Heart right ventricle (tissue), 16 donors: ENCODE measurements at regions not wholly inside any gene's neighbourhood (a gene's known extent, or its start where the extent isn't known, plus 50 kb on each side); places are given as distances from the start of the nearest gene placed in this dataset.

Experiments
- ATAC-seq, 8 donors: fragments of 200-7000 bp; cut with Tn5 transposase; one replicate each; pipeline ENCODE4 v1.9.1; 2020; ENCODE audit warnings: mild to moderate bottlenecking in 8 of 8, moderate library complexity in 8 of 8, moderate number of reproducible peaks in 1 of 8
- DNase-seq, 2 donors: peaks; one replicate each; pipeline ENCODE4 v3.0.0-alpha.2; 2020
- H3K27ac ChIP-seq, 10 donors: fragments of 200-600 bp; sonication (generic) in 2 of 10; one replicate each; pipeline versions ENCODE4 v1.5.0 to v1.8.0; 2020 to 2022; ENCODE audit warnings: mild to moderate bottlenecking in 3 of 10
- H3K27me3 ChIP-seq, 7 donors: fragments of 200-600 bp; one replicate each; pipeline ENCODE4 v1.8.0; 2021 to 2022; ENCODE audit warnings: mild to moderate bottlenecking in 2 of 7
- H3K36me3 ChIP-seq, 9 donors: fragments of 200-600 bp; sonication (generic) in 1 of 9; one replicate each; pipeline versions ENCODE4 v1.5.0 to v1.8.0; 2020 to 2022; ENCODE audit warnings: mild to moderate bottlenecking in 2 of 9
- H3K4me1 ChIP-seq, 9 donors: fragments of 200-600 bp; sonication (generic) in 1 of 9; one replicate each; pipeline versions ENCODE4 v1.5.0 to v1.8.0; 2020 to 2022; ENCODE audit warnings: mild to moderate bottlenecking in 4 of 9
- H3K4me3 ChIP-seq, 10 donors: fragments of 200-600 bp; sonication (generic) in 2 of 10; one replicate each; pipeline versions ENCODE4 v1.5.0 to v1.8.0; 2020 to 2022; ENCODE audit warnings: mild to moderate bottlenecking in 7 of 10, moderate library complexity in 2 of 10
- H3K9me3 ChIP-seq, 11 donors: fragments of 200-600 bp in 10 of 11; sonication (generic) in 2 of 11; one replicate each; pipeline versions ENCODE4 v1.5.0 to v1.8.0; 2013 to 2022; ENCODE audit warnings: mild to moderate bottlenecking in 2 of 11, control low read depth in 1 of 11, moderate library complexity in 1 of 11
- WGBS, 2 donors: extraction: QIAGEN DNeasy Blood & Tissue Kit; methylation state at CpG; one replicate each; pipeline ENCODE4 v1.1.7; 2013; ENCODE audit warnings: inconsistent platforms in 1 of 2; 5-methylcytosine and 5-hydroxymethylcytosine counted together
- intact Hi-C, 10 donors: fragments of 100-400 bp; cut with DNase I; formaldehyde crosslinking; loops; one replicate each; pipeline versions ENCODE4 v1.11.1 to v1.14.2; 2022
- TF ChIP-seq, protein P1 (sequence below), 9 donors: fragments of 200-600 bp; sonication (generic) in 2 of 9; IDR thresholded peaks; one replicate each; pipeline versions ENCODE4 v1.5.0 to v1.8.0; 2021 to 2022; ENCODE audit warnings: antibody characterized with exemption in 9 of 9, mild to moderate bottlenecking in 5 of 9, moderate library complexity in 1 of 9
- donor health status: Arrhythmogenic right ventricular cardiomyopathy.
- donor health status: ischemic (EF 13 %, LVEDD 7.1; RV severe dilation, severe dysfunction).
- donor health status: healthy with polysubstance abuse.
- donor health status: DM: no; HTN: yes; CAD: no.
- donor health status: DM: no; HTN: no; CAD: no.
- donor health status: ischemic (EF 25% LVEDD 6.9; RV normal size, moderate dysfunction).
- donor health status: ischemic (EF 25% LVEDD 5.7; RV mildly dilated, moderate dysfunction).
- donor health status: healthy.
- donor health status: DM: yes; HTN: yes; CAD: no.
- donor health status: Ischemic cardiomyopathy.
- donor health status: ischemic (EF 35%, LVEDD 5.7; RV mildly dilated, moderate dysfunction).
- donor health status: nonischemic (EF 11% LVEDD 7.7; RV severe dilation, severe dysfunction).
- donor health status: DM: yes; HTN: yes; CAD: no.
- donor health status: PGD.
- donor health status: ischemic (EF 29% LVEDD 5.4; RV normal size, mild dysfunction).
- donor health status: nonischemic (EF 23%, LVEDD 6.1; RV moderate dilation, normal function).

DNA sequence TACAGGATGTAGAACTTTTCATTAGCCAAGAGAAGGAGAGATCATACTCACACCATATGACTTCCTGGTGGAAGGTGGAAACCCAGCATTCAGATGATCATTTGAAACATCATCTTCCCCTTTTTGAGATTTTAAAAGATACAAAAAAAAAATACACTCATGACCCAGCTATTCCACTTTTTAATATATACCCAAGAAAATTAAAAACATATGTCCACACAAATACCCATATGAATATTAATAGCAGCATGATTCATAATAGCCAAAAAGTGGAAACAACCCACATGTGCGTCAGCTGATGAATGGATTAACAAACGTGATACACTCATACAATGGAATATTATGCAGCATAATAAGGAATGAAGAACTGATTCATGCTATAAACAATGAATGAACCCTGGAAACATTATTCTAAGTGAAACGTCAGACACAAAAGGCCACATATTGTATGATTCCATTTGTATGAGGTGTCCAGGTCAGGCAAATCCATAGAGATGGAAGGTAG, 130.0 kb upstream of the SGK1 start:
- Histone ChIP-seq H3K27ac (peak overlapping the region in 4 of 10 donors; percentile 18 to 62 (median 47)), H3K27me3 (no peaks in the 10 kb centered on the region), H3K4me3 (no peak overlapping the region), H3K9me3 (no peaks in the 10 kb centered on the region), H3K4me1 (peaks cover 0 to 19% (median 8%) of the 10 kb centered on the region in 9 donors), H3K36me3 (no peaks in the 10 kb centered on the region)
- whole genome bisulfite sequencing, 2 donors = 42 to 52% methylated on average over 3 of the region's 3 CpGs
- DNase-seq (no peak), ATAC-seq (peak in 4 of 8 donors; percentile 39 to 48 (median 42))
- TF ChIP-seq, protein P1, sequence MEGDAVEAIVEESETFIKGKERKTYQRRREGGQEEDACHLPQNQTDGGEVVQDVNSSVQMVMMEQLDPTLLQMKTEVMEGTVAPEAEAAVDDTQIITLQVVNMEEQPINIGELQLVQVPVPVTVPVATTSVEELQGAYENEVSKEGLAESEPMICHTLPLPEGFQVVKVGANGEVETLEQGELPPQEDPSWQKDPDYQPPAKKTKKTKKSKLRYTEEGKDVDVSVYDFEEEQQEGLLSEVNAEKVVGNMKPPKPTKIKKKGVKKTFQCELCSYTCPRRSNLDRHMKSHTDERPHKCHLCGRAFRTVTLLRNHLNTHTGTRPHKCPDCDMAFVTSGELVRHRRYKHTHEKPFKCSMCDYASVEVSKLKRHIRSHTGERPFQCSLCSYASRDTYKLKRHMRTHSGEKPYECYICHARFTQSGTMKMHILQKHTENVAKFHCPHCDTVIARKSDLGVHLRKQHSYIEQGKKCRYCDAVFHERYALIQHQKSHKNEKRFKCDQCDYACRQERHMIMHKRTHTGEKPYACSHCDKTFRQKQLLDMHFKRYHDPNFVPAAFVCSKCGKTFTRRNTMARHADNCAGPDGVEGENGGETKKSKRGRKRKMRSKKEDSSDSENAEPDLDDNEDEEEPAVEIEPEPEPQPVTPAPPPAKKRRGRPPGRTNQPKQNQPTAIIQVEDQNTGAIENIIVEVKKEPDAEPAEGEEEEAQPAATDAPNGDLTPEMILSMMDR (IDR thresholded peaks at IDR 0.05) = no peak
- intact Hi-C loops = no loop called here

DNA sequence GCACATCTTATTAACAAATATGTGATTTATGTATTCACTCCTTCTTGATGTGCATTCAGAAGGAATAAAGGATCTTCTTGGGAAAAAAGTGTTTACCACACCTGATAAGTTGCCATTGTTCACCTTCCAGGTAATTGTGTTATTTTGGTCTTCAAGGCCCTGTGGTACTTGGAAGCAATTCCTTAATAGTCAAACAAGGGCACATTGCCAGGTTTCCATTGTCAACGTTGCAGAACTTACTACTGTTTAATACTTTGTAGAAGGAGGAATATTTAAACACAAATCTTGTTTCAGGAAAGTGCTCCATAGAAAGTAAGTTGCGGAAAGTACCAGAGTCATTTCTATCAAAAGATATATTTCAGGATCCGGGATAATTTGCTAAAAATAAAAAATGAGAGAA, 129.5 kb upstream of the SGK1 start:
- no peaks in the 10 kb centered on the region for H3K27me3 ChIP-seq
- TF ChIP-seq, protein P1 (IDR thresholded peaks at IDR 0.05) = no peak
- ATAC-seq (no peak), DNase-seq (peak in 1 of 2 donors; percentile 38)
- H3K4me3 ChIP-seq = no peak overlapping the region
- H3K27ac ChIP-seq = peak overlapping the region in 4 of 10 donors; percentile 18 to 62 (median 47)
- 46 to 51% methylated on average over 3 of the region's 3 CpGs for WGBS, 2 donors
- H3K36me3 ChIP-seq = no peaks in the 10 kb centered on the region
- peaks cover 0 to 19% (median 8%) of the 10 kb centered on the region in 9 donors for H3K4me1 ChIP-seq
- H3K9me3 ChIP-seq = no peaks in the 10 kb centered on the region
- intact Hi-C loops = no loop called here

DNA sequence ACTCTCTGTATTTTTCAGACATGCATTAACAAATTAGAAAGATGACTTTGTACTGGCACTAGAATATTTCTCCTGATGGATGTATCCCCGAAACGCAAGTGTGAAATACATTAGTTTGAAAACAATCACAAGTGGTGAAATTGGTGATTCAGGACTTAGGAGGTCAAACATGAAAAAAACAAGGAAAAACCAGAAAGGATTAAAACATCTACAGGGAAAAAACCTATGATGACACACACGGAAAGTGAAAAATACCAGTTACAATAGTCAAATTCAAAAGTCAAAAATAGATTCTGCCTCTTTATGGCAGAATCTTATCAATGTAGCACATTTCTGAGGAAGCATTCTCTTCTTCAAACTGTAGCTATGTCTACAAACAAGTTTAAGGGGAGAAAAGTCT, 129.0 kb upstream of the SGK1 start:
- TF ChIP-seq, protein P1 (IDR thresholded peaks at IDR 0.05) = no peak
- intact Hi-C loops = no loop called here
- peak overlapping the region in 2 of 10 donors; percentile 39 to 62 for H3K27ac ChIP-seq
- DNase-seq = no peak
- H3K9me3 ChIP-seq = no peaks in the 10 kb centered on the region
- no peak for ATAC-seq
- 52 to 83% methylated on average over 3 of the region's 3 CpGs for WGBS, 2 donors
- peaks cover 0 to 19% (median 8%) of the 10 kb centered on the region in 9 donors for H3K4me1 ChIP-seq
- no peaks in the 10 kb centered on the region for H3K27me3 ChIP-seq
- no peak overlapping the region for H3K4me3 ChIP-seq
- H3K36me3 ChIP-seq = no peaks in the 10 kb centered on the region

DNA sequence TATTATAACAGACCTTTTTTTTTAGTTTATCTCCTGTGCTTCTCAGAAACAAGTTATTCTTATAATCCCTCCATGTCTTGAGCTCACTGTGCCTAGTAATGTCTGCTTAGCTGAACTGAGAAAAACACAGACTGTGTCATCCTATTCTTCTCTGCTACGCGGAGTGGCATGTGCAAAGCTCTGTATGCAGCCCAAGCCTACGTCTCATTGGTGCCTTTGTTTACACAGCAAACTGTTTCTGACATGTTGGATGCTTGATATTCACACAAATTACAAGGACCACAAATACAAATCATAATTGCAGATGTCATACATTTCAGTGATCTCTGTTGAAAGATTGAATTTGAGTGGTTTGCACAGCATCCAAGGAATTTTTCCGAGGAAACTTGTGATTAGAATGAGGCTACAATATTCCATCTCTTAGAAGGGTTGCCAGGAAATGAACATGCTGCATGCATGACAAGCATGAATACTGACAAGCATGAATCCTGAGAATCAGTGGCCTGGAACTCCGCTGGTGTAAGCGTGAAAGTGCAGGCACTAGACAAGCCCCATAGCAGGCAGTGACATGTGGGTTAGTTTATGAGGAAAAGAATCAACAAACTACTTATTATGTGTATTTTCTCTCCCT, 128.4 kb upstream of the SGK1 start:
- H3K27ac ChIP-seq = no peak overlapping the region
- no peaks in the 10 kb centered on the region for H3K27me3 ChIP-seq
- 59 to 70% methylated on average over 6 of the region's 6 CpGs for WGBS, 2 donors
- peaks cover 0 to 19% (median 8%) of the 10 kb centered on the region in 9 donors for H3K4me1 ChIP-seq
- intact Hi-C loops = no loop called here
- TF ChIP-seq, protein P1 (IDR thresholded peaks at IDR 0.05) = no peak
- H3K36me3 ChIP-seq = no peaks in the 10 kb centered on the region
- no peaks in the 10 kb centered on the region for H3K9me3 ChIP-seq
- DNase-seq (no peak), ATAC-seq (no peak)
- H3K4me3 ChIP-seq = no peak overlapping the region
